HepG2 (cell line): ENCODE measurements at regions not wholly inside any gene's neighbourhood (a gene's known extent, or its start where the extent isn't known, plus 50 kb on each side); places are given as distances from the start of the nearest gene placed in this dataset.

Experiments
- ATAC-seq: fragments of 200-7000 bp; cut with Tn5 transposase; 3 replicates; pipeline ENCODE4 v1.9.1; 2020; ENCODE audit warnings: mild to moderate bottlenecking, moderate library complexity
- BruUV-seq: library from RNA; stranded (reverse); fragments of 400-500 nt; replicated peaks from 2 replicates; lab custom pipeline; 2021; lab: Mats Ljungman, UMichigan
- CTCF ChIA-PET: fragments of 300-600 bp; formaldehyde crosslinking; extraction: SDS; loops from one replicate; lab custom pipeline; 2021; ENCODE audit warnings: low total read pairs, inconsistent platforms, low intra/inter-chr PET ratio; lab: Yijun Ruan, JAX
- POLR2A ChIA-PET: fragments of 350-600 bp; sonication (Branson Sonifier 250); formaldehyde crosslinking; loops from one replicate; lab custom pipeline; 2020; ENCODE audit warnings: antibody characterized with exemption, inconsistent platforms; lab: Yijun Ruan, JAX
- DNase-seq: peaks from one replicate; pipeline ENCODE4 v3.0.0-alpha.2; 2015; ENCODE audit warnings: low spot score
- FAIRE-seq: peaks from 3 replicates; lab custom pipeline; 2011; peaks lifted over from hg19 to GRCh38; lab: Jason Lieb, UNC
- H2AFZ ChIP-seq: one replicate; pipeline ENCODE4 v1.6.1; 2011; ENCODE audit warnings: low read length, inconsistent platforms
- H3K27ac ChIP-seq: fragments of 300-600 bp; 3 replicates; pipeline ENCODE4 v1.8.0; 2011; ENCODE audit warnings: mixed run types, mild to moderate bottlenecking, mixed read lengths, low read length, inconsistent platforms; ENCODE audit not compliant: insufficient read depth; ENCODE audit errors: extremely low read length
- H3K27me3 ChIP-seq, 2 experiments: fragments of 200-600 bp in 1 of 2; 2 replicates in 1 of 2; 3 replicates in 1 of 2; pipeline versions ENCODE4 v1.6.0 to v1.8.0; 2011; ENCODE audit warnings: low read length in 2 of 2, mild to moderate bottlenecking in 2 of 2, moderate library complexity in 2 of 2, inconsistent platforms in 1 of 2; ENCODE audit not compliant: insufficient read depth in 2 of 2, control insufficient read depth in 1 of 2
- H3K36me3 ChIP-seq, 2 experiments: fragments of 200-600 bp in 1 of 2; replicated peaks in 1 of 2; 2 replicates in 1 of 2; 3 replicates in 1 of 2; pipeline versions ENCODE4 v1.5.1 to v1.8.0; 2011; ENCODE audit warnings: low read length in 2 of 2, inconsistent platforms in 1 of 2; ENCODE audit not compliant: insufficient read depth in 2 of 2, control insufficient read depth in 1 of 2
- H3K4me1 ChIP-seq: 2 replicates; pipeline ENCODE4 v1.5.1; 2012; ENCODE audit warnings: low read length, inconsistent platforms; ENCODE audit not compliant: insufficient read depth
- H3K4me2 ChIP-seq: 2 replicates; pipeline ENCODE4 v1.6.0; 2011; ENCODE audit warnings: low read depth, low read length, inconsistent platforms
- H3K4me3 ChIP-seq, 3 experiments: fragments of 200-600 bp in 1 of 3; sonication (generic), shearing (Covaris generic) in 1 of 3; replicated peaks in 1 of 3; 2 replicates each; pipeline ENCODE4 v1.5.1; 2011 to 2016; ENCODE audit warnings: low read length in 3 of 3, inconsistent platforms in 2 of 3, low read depth in 2 of 3, mild to moderate bottlenecking in 2 of 3, control low read depth in 1 of 3, mixed read lengths in 1 of 3; ENCODE audit not compliant: insufficient read depth in 1 of 3
- H3K79me2 ChIP-seq: one replicate; pipeline ENCODE4 v1.6.1; 2011; ENCODE audit warnings: low read length, inconsistent platforms; ENCODE audit not compliant: insufficient read depth
- H3K9ac ChIP-seq: 2 replicates; pipeline ENCODE4 v1.6.0; 2011; ENCODE audit warnings: mild to moderate bottlenecking, low read depth, low read length, inconsistent platforms; ENCODE audit not compliant: insufficient read depth
- H3K9me3 ChIP-seq: 2 replicates; pipeline ENCODE4 v1.5.1; 2012; ENCODE audit warnings: mild to moderate bottlenecking, low read length
- H4K20me1 ChIP-seq: 2 replicates; pipeline ENCODE4 v1.6.0; 2011; ENCODE audit warnings: inconsistent platforms, mild to moderate bottlenecking, low read length, moderate library complexity; ENCODE audit not compliant: insufficient read depth
- MED8 ChIP-seq: sonication (generic); formaldehyde crosslinking; IDR thresholded peaks from 2 replicates; pipeline ENCODE4 v1.8.1; 2023; ENCODE audit warnings: mild to moderate bottlenecking, missing genetic modification reagents; ENCODE audit not compliant: insufficient replicate concordance
- NFATC3 ChIP-seq: sonication (generic); formaldehyde crosslinking; IDR thresholded peaks from 2 replicates; pipeline ENCODE4 v1.5.1; 2020; ENCODE audit warnings: mild to moderate bottlenecking, missing genetic modification reagents
- NFIC ChIP-seq: IDR thresholded peaks from 2 replicates; pipeline ENCODE4 v1.6.1; 2012; ENCODE audit warnings: mild to moderate bottlenecking, low read length, inconsistent platforms
- NR1H2 ChIP-seq: sonication (generic); formaldehyde crosslinking; IDR thresholded peaks from 2 replicates; pipeline ENCODE4 v1.8.1; 2022; ENCODE audit warnings: low read depth, missing genetic modification reagents, borderline replicate concordance
- STAT5B ChIP-seq: sonication (generic); formaldehyde crosslinking; IDR thresholded peaks from 2 replicates; pipeline ENCODE4 v1.4.0; 2020; ENCODE audit warnings: missing genetic modification reagents
- TCF7 ChIP-seq: sonication (generic); IDR thresholded peaks from 2 replicates; pipeline ENCODE4 v1.6.1; 2016; ENCODE audit warnings: antibody characterized with exemption, low read depth
- TEAD2 ChIP-seq: sonication (generic); formaldehyde crosslinking; IDR thresholded peaks from 2 replicates; pipeline ENCODE4 v1.9.0; 2021; ENCODE audit warnings: missing genetic modification reagents
- ZBTB14 ChIP-seq: sonication (generic); formaldehyde crosslinking; IDR thresholded peaks from 2 replicates; pipeline ENCODE4 v1.4.0; 2020; ENCODE audit warnings: missing genetic modification reagents
- ZFP62 ChIP-seq: sonication (generic); formaldehyde crosslinking; IDR thresholded peaks from 2 replicates; pipeline ENCODE4 v1.4.0; 2020; ENCODE audit warnings: missing genetic modification reagents
- ZNF205 ChIP-seq: IDR thresholded peaks from 2 replicates; pipeline ENCODE4 v1.6.1; 2018; ENCODE audit warnings: missing biosample characterization, missing genetic modification reagents
- ZNF660 ChIP-seq: sonication (generic); formaldehyde crosslinking; IDR thresholded peaks from 2 replicates; pipeline ENCODE4 v1.5.1; 2020; ENCODE audit warnings: mild to moderate bottlenecking, low read depth, missing genetic modification reagents, borderline replicate concordance
- ZNF710 ChIP-seq: sonication (generic); formaldehyde crosslinking; IDR thresholded peaks from 2 replicates; pipeline ENCODE4 v1.5.0; 2020; ENCODE audit warnings: mild to moderate bottlenecking, missing genetic modification reagents, borderline replicate concordance
- ZNF878 ChIP-seq: sonication (generic); formaldehyde crosslinking; IDR thresholded peaks from 2 replicates; pipeline ENCODE4 v1.8.1; 2023; ENCODE audit warnings: mild to moderate bottlenecking, missing genetic modification reagents, moderate library complexity
- WGBS: methylation state at CpG from one replicate; pipeline ENCODE4 v1.1.6; 2017; ENCODE audit warnings: low lambda C conversion rate; 5-methylcytosine and 5-hydroxymethylcytosine counted together
- in situ Hi-C: cut with HindIII; loops from 2 replicates; pipeline ENCODE4 v1.10.0; 2017; ENCODE audit warnings: low pct_unique_long_range_greater_than_20kb; ENCODE audit not compliant: extremely low pct_ligation_motif_present
- intact Hi-C: fragments of 100-400 bp; cut with micrococcal nuclease; formaldehyde crosslinking; loops from one replicate; pipeline ENCODE4 v1.10.0; 2022; ENCODE audit not compliant: unreplicated experiment
- TF ChIP-seq, protein P1 (sequence below): IDR thresholded peaks from 2 replicates; pipeline ENCODE4 v1.6.1; 2016; ENCODE audit warnings: missing genetic modification reagents, missing compliant biosample characterization
- TF ChIP-seq, protein P2 (sequence below): sonication (generic); formaldehyde crosslinking; IDR thresholded peaks from 2 replicates; pipeline ENCODE4 v1.4.0; 2020; ENCODE audit warnings: mild to moderate bottlenecking, low read depth, missing genetic modification reagents
- TF ChIP-seq, protein P3 (sequence below): sonication (generic); formaldehyde crosslinking; conservative IDR thresholded peaks from 2 replicates; pipeline ENCODE4 v1.4.0; 2020; ENCODE audit warnings: mild to moderate bottlenecking, missing genetic modification reagents, moderate library complexity

- H3K4me3 ChIP-seq = no peak overlapping the region
- H3K27me3 ChIP-seq = peaks cover 0 to 14% of the 10 kb centered on the region in 2 experiments; a peak in 1 of 5 replicates
- H2AFZ ChIP-seq = no peak overlapping the region
- H3K9ac ChIP-seq = no peak overlapping the region
- ChIA-PET POLR2A (no interaction called here), CTCF (no interaction called here)
- no peaks in the 10 kb centered on the region for H3K9me3 ChIP-seq
- in situ Hi-C loops (no loop called here), intact Hi-C loops (no loop called here)
- TF ChIP-seq, protein P1, sequence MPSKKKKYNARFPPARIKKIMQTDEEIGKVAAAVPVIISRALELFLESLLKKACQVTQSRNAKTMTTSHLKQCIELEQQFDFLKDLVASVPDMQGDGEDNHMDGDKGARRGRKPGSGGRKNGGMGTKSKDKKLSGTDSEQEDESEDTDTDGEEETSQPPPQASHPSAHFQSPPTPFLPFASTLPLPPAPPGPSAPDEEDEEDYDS = no peak
- TF ChIP-seq NFATC3 (CRISPR knock-in tag) (no peak), NFIC (no peak), TEAD2 (CRISPR knock-in tag) (no peak), MED8 (CRISPR knock-in tag) (no peak), ZFP62 (CRISPR knock-in tag) (no peak), TCF7 (no peak), ZNF660 (no peak), ZBTB14 (no peak), NR1H2 (CRISPR knock-in tag) (no peak), ZNF205 (CRISPR knock-in tag) (no peak), STAT5B (CRISPR knock-in tag) (no peak), ZNF878 (CRISPR knock-in tag) (no peak), ZNF710 (CRISPR knock-in tag) (no peak)
- TF ChIP-seq, protein P2, sequence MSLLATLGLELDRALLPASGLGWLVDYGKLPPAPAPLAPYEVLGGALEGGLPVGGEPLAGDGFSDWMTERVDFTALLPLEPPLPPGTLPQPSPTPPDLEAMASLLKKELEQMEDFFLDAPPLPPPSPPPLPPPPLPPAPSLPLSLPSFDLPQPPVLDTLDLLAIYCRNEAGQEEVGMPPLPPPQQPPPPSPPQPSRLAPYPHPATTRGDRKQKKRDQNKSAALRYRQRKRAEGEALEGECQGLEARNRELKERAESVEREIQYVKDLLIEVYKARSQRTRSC (CRISPR knock-in tag) = no peak
- TF ChIP-seq, protein P3, sequence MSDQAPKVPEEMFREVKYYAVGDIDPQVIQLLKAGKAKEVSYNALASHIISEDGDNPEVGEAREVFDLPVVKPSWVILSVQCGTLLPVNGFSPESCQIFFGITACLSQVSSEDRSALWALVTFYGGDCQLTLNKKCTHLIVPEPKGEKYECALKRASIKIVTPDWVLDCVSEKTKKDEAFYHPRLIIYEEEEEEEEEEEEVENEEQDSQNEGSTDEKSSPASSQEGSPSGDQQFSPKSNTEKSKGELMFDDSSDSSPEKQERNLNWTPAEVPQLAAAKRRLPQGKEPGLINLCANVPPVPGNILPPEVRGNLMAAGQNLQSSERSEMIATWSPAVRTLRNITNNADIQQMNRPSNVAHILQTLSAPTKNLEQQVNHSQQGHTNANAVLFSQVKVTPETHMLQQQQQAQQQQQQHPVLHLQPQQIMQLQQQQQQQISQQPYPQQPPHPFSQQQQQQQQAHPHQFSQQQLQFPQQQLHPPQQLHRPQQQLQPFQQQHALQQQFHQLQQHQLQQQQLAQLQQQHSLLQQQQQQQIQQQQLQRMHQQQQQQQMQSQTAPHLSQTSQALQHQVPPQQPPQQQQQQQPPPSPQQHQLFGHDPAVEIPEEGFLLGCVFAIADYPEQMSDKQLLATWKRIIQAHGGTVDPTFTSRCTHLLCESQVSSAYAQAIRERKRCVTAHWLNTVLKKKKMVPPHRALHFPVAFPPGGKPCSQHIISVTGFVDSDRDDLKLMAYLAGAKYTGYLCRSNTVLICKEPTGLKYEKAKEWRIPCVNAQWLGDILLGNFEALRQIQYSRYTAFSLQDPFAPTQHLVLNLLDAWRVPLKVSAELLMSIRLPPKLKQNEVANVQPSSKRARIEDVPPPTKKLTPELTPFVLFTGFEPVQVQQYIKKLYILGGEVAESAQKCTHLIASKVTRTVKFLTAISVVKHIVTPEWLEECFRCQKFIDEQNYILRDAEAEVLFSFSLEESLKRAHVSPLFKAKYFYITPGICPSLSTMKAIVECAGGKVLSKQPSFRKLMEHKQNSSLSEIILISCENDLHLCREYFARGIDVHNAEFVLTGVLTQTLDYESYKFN (CRISPR knock-in tag) = no peak
- H3K79me2 ChIP-seq = no peaks in the 10 kb centered on the region
- no peaks in the 10 kb centered on the region for H4K20me1 ChIP-seq
- no peak for DNase-seq
- no peaks in the 10 kb centered on the region for H3K4me1 ChIP-seq
- H3K4me2 ChIP-seq = no peak overlapping the region
- no peaks in the 10 kb centered on the region for H3K36me3 ChIP-seq
- FAIRE-seq = no peak
- 43% methylated on average over 3 of the region's 3 CpGs for WGBS
- ATAC-seq = no peak
- BruUV-seq = no TSS peak
- H3K27ac ChIP-seq = no peak overlapping the region
These were observed 66.9 kb upstream of the PROK2 start for GRCh38 chr3:71851878-71852277.
